ENCODE measurements at regions not wholly inside any gene's neighbourhood (a gene's known extent, or its start where the extent isn't known, plus 50 kb on each side); places are given as distances from the start of the nearest gene placed in this dataset.

- in situ Hi-C loops (cut with HindIII; ENCODE audit: extremely low pct_ligation_motif_present, low pct_unique_long_range_greater_than_20kb) (no loop called here), intact Hi-C loops (cut with micrococcal nuclease; ENCODE audit: unreplicated experiment) (no loop called here)
- no peak overlapping the region for H2AFZ ChIP-seq (ENCODE audit: low read length)
- DNase-seq (ENCODE audit: low spot score) (no peak), ATAC-seq (no peak), FAIRE-seq (no peak)
- H3K79me2 ChIP-seq (ENCODE audit: insufficient read depth, low read length) = no peaks in the 10 kb centered on the region
- BruUV-seq (replicated peaks) = no TSS peak
- H3K9me3 ChIP-seq (ENCODE audit: low read length) = no peaks in the 10 kb centered on the region
- H3K4me2 ChIP-seq (ENCODE audit: low read depth, low read length) = no peak overlapping the region
- H4K20me1 ChIP-seq (ENCODE audit: insufficient read depth, low read length) = no peaks in the 10 kb centered on the region
- no peak overlapping the region for H3K4me3 ChIP-seq (replicated peaks in 1 of 3; ENCODE audit: insufficient read depth in 1 of 3, low read depth in 2 of 3, low read length in 3 of 3)
- H3K27me3 ChIP-seq (ENCODE audit: control insufficient read depth in 1 of 2, insufficient read depth in 2 of 2, low read length in 2 of 2) = no peaks in the 10 kb centered on the region
- H3K27ac ChIP-seq (ENCODE audit: extremely low read length, insufficient read depth, low read length) = no peak overlapping the region
- H3K36me3 ChIP-seq (replicated peaks in 1 of 2; ENCODE audit: control insufficient read depth in 1 of 2, insufficient read depth in 2 of 2, low read length in 2 of 2) = no peaks in the 10 kb centered on the region
- WGBS (ENCODE audit: low lambda C conversion rate) = 31% methylated on average over 6 of the region's 6 CpGs
- peaks cover 29% of the 10 kb centered on the region for H3K4me1 ChIP-seq (ENCODE audit: insufficient read depth, low read length)
- POLR2A ChIA-PET = no interaction called here
- CTCF ChIA-PET (ENCODE audit: low intra/inter-chr PET ratio, low total read pairs) = no interaction called here
- no peak overlapping the region for H3K9ac ChIP-seq (ENCODE audit: insufficient read depth, low read depth, low read length)
- TF ChIP-seq ZSCAN5A (CRISPR knock-in tag; IDR thresholded peaks at IDR 0.05; ENCODE audit: borderline replicate concordance) = no peak
- TF ChIP-seq ZNF709 (CRISPR knock-in tag; IDR thresholded peaks at IDR 0.05) = no peak
- TF ChIP-seq ZNF564 (CRISPR knock-in tag; IDR thresholded peaks at IDR 0.05) = no peak
- no peak for TF ChIP-seq ZNF674 (CRISPR knock-in tag; IDR thresholded peaks at IDR 0.05; ENCODE audit: low read depth)
- TF ChIP-seq FOXP4 (CRISPR knock-in tag; IDR thresholded peaks at IDR 0.05) = no peak
- no peak for TF ChIP-seq ZNF784 (CRISPR knock-in tag; IDR thresholded peaks at IDR 0.05; ENCODE audit: borderline replicate concordance)
- no peak for TF ChIP-seq ZNF577 (CRISPR knock-in tag; IDR thresholded peaks at IDR 0.05; ENCODE audit: borderline replicate concordance, low read depth)
- TF ChIP-seq ZNF660 (CRISPR knock-in tag; IDR thresholded peaks at IDR 0.05; ENCODE audit: borderline replicate concordance, low read depth) = no peak
- no peak for TF ChIP-seq KIAA2018 (CRISPR knock-in tag; IDR thresholded peaks at IDR 0.05; ENCODE audit: borderline replicate concordance)
- no peak for TF ChIP-seq ZNF44 (CRISPR knock-in tag; IDR thresholded peaks at IDR 0.05)
- no peak for TF ChIP-seq KLF16 (CRISPR knock-in tag; IDR thresholded peaks at IDR 0.05)
- no peak for TF ChIP-seq ZNF713 (CRISPR knock-in tag; IDR thresholded peaks at IDR 0.05)
Measured at GRCh38 chr4:159413306-159413943, 310.5 kb downstream of the RAPGEF2 start.
